ENCODE measurements at regions not wholly inside any gene's neighbourhood (a gene's known extent, or its start where the extent isn't known, plus 50 kb on each side); places are given as distances from the start of the nearest gene placed in this dataset.
"Not testable (repeated sequence)": the region's sequence is repeated elsewhere in the genome, so short reads cannot be mapped to it uniquely, and the experiment has no call there.

- DNase-seq (ENCODE audit: low read depth in 4 of 4, low spot score in 3 of 4), result no peak
Measured at GRCh38 chr19:23475477-23475876, 80.2 kb upstream of the ZNF91 start.

- DNase-seq (ENCODE audit: low read depth in 4 of 4, low spot score in 3 of 4), result no peak
Measured at GRCh38 chr19:23474761-23475160, 79.5 kb upstream of the ZNF91 start.

- no peak for DNase-seq (ENCODE audit: low read depth in 4 of 4, low spot score in 3 of 4)
Measured at GRCh38 chr19:23474172-23474571, 78.9 kb upstream of the ZNF91 start.

GRCh38 chr19:23470873-23471545 lies 75.7 kb upstream of the ZNF91 start:
- DNase-seq (ENCODE audit: low read depth in 4 of 4, low spot score in 3 of 4), result peak in 1 of 4 donors; percentile 0

- DNase-seq (ENCODE audit: low read depth in 4 of 4, low spot score in 3 of 4), result not testable (repeated sequence)
Measured at GRCh38 chr19:23464349-23464748, 69.1 kb upstream of the ZNF91 start.

GRCh38 chr19:23461120-23461519 lies 65.8 kb upstream of the ZNF91 start:
- no peak for DNase-seq (ENCODE audit: low read depth in 4 of 4, low spot score in 3 of 4)

- no peak for DNase-seq (ENCODE audit: low read depth in 4 of 4, low spot score in 3 of 4)
Measured at GRCh38 chr19:23460656-23461055, 65.4 kb upstream of the ZNF91 start.

Measured in left renal pelvis (tissue), 4 donors.